Glutamatergic neuron (in vitro differentiated cells): ENCODE measurements at regions not wholly inside any gene's neighbourhood (a gene's known extent, or its start where the extent isn't known, plus 50 kb on each side); places are given as distances from the start of the nearest gene placed in this dataset.
"Not testable (repeated sequence)": the region's sequence is repeated elsewhere in the genome, so short reads cannot be mapped to it uniquely, and the experiment has no call there.

Experiments
- DNase-seq: peaks from one replicate; pipeline ENCODE4 v3.0.0; 2022
- H3K27ac Mint-ChIP-seq: one replicate; pipeline ENCODE4 v1.8.0; 2020; ENCODE audit warnings: mild to moderate bottlenecking, mixed read lengths, inconsistent platforms; ENCODE audit not compliant: unreplicated experiment
- H3K27me3 Mint-ChIP-seq: one replicate; pipeline ENCODE4 v1.8.0; 2020; ENCODE audit warnings: mild to moderate bottlenecking, moderate library complexity, mixed read lengths, inconsistent platforms; ENCODE audit not compliant: unreplicated experiment
- H3K36me3 Mint-ChIP-seq: one replicate; pipeline ENCODE4 v1.8.0; 2020; ENCODE audit warnings: mild to moderate bottlenecking, mixed read lengths, inconsistent platforms; ENCODE audit not compliant: unreplicated experiment
- H3K4me1 Mint-ChIP-seq: one replicate; pipeline ENCODE4 v1.8.0; 2020; ENCODE audit warnings: mild to moderate bottlenecking, low read depth, mixed read lengths, inconsistent platforms; ENCODE audit not compliant: unreplicated experiment
- H3K4me3 Mint-ChIP-seq: one replicate; pipeline ENCODE4 v1.8.0; 2020; ENCODE audit warnings: mild to moderate bottlenecking, mixed read lengths, inconsistent platforms; ENCODE audit not compliant: unreplicated experiment
- H3K9me3 Mint-ChIP-seq: one replicate; pipeline ENCODE4 v1.8.0; 2020; ENCODE audit warnings: mild to moderate bottlenecking, moderate library complexity, mixed read lengths, inconsistent platforms; ENCODE audit not compliant: unreplicated experiment
- TF ChIP-seq, protein P1 (sequence below): fragments of 200-600 bp; sonication (generic); IDR thresholded peaks from one replicate; pipeline ENCODE4 v1.5.0; 2021; ENCODE audit not compliant: partially characterized antibody, unreplicated experiment

DNA sequence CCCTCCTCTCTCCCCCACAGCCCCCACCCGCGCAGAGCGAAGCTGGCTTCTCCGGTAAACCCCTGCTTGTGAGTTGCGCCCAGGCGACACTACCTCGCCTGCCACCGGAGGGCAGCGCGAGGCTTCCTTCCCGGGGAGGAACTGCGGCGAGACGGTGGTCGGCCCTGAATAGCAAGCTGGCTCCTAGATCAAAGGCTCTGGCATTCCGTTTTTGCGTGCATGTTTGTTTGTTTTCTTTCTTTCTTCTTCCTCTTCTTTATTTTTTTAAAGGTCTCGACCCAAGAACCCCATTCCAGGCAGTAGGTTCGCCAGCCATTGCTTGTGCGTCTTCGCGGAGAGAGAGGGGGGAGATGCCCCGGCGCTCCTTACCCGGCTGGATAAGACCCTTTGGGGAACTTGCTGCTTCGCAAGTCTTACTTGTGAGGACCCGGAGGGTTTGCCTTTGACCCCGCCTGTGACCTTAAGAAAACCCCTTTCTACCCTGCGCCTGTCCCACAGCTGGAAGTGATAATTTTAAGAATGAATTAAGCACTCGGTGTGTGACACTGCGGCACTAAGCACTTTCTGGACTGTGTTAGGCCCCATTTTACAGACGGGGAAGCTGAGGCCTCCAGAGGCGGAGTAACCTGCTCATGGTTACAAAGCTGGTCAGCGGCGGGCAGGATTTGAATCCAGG lies 92.7 kb upstream of the SIRPA start:
- H3K27me3 Mint-ChIP-seq, result peaks cover 9% of the 10 kb centered on the region
- TF ChIP-seq, protein P1, sequence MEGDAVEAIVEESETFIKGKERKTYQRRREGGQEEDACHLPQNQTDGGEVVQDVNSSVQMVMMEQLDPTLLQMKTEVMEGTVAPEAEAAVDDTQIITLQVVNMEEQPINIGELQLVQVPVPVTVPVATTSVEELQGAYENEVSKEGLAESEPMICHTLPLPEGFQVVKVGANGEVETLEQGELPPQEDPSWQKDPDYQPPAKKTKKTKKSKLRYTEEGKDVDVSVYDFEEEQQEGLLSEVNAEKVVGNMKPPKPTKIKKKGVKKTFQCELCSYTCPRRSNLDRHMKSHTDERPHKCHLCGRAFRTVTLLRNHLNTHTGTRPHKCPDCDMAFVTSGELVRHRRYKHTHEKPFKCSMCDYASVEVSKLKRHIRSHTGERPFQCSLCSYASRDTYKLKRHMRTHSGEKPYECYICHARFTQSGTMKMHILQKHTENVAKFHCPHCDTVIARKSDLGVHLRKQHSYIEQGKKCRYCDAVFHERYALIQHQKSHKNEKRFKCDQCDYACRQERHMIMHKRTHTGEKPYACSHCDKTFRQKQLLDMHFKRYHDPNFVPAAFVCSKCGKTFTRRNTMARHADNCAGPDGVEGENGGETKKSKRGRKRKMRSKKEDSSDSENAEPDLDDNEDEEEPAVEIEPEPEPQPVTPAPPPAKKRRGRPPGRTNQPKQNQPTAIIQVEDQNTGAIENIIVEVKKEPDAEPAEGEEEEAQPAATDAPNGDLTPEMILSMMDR, result peak; percentile 36
- DNase-seq, result peak; percentile 80
- peaks cover 5% of the 10 kb centered on the region for H3K9me3 Mint-ChIP-seq
- peak overlapping the region; percentile 93 for H3K4me3 Mint-ChIP-seq
- no peaks in the 10 kb centered on the region for H3K36me3 Mint-ChIP-seq
- H3K27ac Mint-ChIP-seq, result peak overlapping the region; percentile 26
- peaks cover 10% of the 10 kb centered on the region for H3K4me1 Mint-ChIP-seq

DNA sequence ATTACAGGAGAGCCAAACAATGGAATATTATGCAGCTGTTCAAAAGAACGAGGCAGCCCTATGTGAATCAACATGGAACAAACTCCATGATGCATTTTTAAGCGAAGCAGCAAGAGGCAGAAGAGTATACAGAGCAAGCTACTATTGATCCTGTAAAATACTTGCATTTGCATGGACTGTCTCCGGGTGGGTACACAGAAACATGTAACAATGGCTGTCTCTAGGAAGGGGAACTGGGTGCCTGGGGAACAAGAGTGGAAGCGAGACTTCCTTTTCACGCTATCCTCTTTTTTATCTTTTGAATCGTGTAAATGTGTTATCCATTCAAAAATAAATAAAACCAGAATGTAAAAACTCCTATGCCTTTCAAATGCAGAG lies 93.3 kb upstream of the SIRPA start:
- TF ChIP-seq, protein P1, result no peak
- Mint-ChIP-seq H3K27me3 (peaks cover 9% of the 10 kb centered on the region), H3K27ac (peak overlapping the region; percentile 26), H3K4me1 (peaks cover 10% of the 10 kb centered on the region), H3K9me3 (peaks cover 5% of the 10 kb centered on the region), H3K4me3 (peak overlapping the region; percentile 93), H3K36me3 (no peaks in the 10 kb centered on the region)
- no peak for DNase-seq

DNA sequence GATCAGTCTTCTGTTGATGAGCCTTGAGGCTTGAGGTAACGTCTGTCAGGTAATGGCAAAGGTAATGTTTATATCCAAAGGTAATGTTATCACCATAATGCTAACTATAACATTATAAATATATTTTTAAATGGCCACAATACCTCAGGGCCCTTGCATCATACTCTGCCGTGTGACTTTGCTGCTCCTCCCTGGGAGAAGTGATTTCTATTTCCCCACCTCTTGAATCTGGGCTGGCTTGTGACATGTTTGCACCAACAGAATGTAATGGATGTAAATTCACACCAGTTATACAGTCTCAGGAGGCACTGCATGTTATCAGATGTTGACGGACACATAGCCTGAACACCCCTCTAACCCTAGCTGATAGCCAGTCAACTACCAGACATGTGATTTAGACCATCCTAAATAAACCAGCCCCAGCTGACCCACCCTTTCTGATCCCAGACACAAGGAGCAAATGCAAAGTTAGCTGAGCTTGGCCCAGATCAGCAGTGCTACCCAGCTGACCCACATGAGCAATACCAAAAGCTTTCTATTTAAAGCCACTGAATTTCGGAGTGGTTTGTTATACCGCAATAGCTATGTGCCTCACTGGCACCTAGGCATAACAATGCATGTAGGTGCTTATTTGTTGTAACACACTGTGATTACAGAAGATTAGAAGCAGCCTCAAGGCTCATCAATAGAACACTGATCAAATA lies 93.8 kb upstream of the SIRPA start:
- TF ChIP-seq, protein P1, result no peak
- no peak for DNase-seq
- H3K27ac Mint-ChIP-seq, result no peak overlapping the region
- H3K27me3 Mint-ChIP-seq, result peaks cover 9% of the 10 kb centered on the region
- H3K9me3 Mint-ChIP-seq, result peaks cover 5% of the 10 kb centered on the region
- H3K36me3 Mint-ChIP-seq, result no peaks in the 10 kb centered on the region
- H3K4me1 Mint-ChIP-seq, result peaks cover 10% of the 10 kb centered on the region
- H3K4me3 Mint-ChIP-seq, result peak overlapping the region; percentile 54

DNA sequence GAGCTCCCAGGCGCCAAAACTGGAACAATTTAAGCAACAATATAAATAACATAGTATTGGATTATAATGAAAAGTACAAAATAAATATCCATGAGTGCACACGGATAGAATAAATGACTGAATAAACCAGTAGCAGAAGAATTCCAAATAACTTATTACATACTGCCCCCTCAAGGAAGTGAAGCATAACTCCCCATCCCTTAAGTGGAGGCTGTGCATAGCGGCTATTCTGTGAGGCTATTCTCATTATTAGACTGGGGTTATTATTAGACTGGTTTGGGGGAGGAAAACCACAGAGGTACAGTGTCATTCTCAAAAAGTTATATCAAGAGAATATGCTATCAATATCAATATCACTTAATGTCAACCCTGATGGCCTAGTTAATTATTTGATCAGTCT lies 94.4 kb upstream of the SIRPA start:
- no peaks in the 10 kb centered on the region for H3K36me3 Mint-ChIP-seq
- no peak overlapping the region for H3K4me3 Mint-ChIP-seq
- peaks cover 9% of the 10 kb centered on the region for H3K27me3 Mint-ChIP-seq
- no peak overlapping the region for H3K27ac Mint-ChIP-seq
- peaks cover 10% of the 10 kb centered on the region for H3K4me1 Mint-ChIP-seq
- peaks cover 5% of the 10 kb centered on the region for H3K9me3 Mint-ChIP-seq
- TF ChIP-seq, protein P1, result peak; percentile 37
- no peak for DNase-seq

DNA sequence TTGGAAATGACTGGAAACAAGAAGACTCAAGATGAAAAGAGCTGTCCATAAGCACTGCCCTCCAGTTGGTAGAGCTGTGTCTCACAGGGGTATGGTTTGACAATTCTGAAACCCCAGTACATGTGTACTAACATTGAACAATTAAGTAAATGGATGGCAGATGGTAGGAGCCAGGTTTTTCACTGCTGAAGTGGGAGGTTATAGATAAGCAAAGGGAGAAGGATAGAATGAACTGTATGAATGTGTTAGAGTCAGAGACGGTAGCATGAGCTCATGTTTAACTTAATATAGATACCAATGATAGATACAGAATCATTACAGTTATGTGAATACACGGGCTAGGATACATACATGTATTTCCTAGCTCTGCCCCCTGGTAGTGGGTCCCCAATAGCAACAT lies 95.0 kb upstream of the SIRPA start:
- Mint-ChIP-seq H3K4me1 (peaks cover 10% of the 10 kb centered on the region), H3K27ac (no peak overlapping the region), H3K9me3 (peaks cover 5% of the 10 kb centered on the region), H3K27me3 (peaks cover 9% of the 10 kb centered on the region), H3K4me3 (no peak overlapping the region), H3K36me3 (no peaks in the 10 kb centered on the region)
- no peak for DNase-seq
- TF ChIP-seq, protein P1, result no peak

DNA sequence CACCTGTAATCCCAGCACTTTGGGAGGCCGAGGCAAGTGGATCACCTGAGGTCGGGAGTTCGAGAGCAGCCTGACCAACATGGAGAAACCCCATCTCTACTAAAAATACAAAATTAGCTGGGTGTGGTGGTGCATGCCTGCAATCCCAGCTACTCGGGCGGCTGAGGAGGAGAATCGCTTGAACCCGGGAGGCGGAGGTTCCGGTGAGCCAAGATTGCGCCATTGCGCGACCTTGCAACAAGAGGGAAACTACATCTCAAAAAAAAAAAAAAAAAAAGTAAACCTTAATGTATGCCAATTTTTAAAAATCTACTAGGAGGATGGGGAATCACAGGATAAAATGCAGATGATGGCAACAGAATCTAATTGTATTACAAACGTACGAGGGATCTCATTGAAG lies 95.5 kb upstream of the SIRPA start:
- H3K4me1 Mint-ChIP-seq, result peaks cover 10% of the 10 kb centered on the region
- not testable (repeated sequence) for H3K27me3 Mint-ChIP-seq, H3K4me3 Mint-ChIP-seq, H3K9me3 Mint-ChIP-seq, H3K36me3 Mint-ChIP-seq, H3K27ac Mint-ChIP-seq, DNase-seq
